ENCODE measurements at regions not wholly inside any gene's neighbourhood (a gene's known extent, or its start where the extent isn't known, plus 50 kb on each side); places are given as distances from the start of the nearest gene placed in this dataset.

DNA sequence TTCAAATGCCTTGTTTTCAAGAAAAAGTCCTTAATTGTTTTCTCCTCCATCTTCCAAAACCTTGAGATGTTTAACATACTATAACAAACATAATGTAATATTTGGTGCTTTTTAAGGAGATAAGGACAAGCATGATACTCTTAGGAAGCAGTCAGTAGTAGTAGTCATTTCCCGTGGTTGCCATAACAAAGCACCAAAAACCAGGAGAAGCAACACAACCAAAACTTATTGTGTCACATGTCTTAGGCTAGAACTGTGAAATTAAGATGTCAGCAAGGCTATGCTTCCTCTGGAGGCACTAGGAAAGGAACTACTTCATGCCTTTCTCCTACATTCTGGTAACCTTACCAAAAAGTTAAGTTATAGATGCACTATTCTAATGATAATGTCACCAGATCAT lies 106.8 kb downstream of the MBL2 start:
- no peak overlapping the region for H3T11ph ChIP-seq (ENCODE audit: low read length)

More for the DNA sequence above, 106.8 kb downstream of the MBL2 start:
- DNase-seq = no peak
- H3K36me3 Mint-ChIP-seq (ENCODE audit: insufficient read depth in 1 of 3, low read depth in 3 of 3) = peaks cover 5 to 9% (median 6%) of the 10 kb centered on the region in 3 experiments; a peak in 5 of 7 replicates
- Histone ChIP-seq H3K23ac (ENCODE audit: insufficient read length, low read depth, low read length) (no peak overlapping the region), H2BK5ac (ENCODE audit: insufficient read length, low read length) (no peak overlapping the region), H2AK5ac (ENCODE audit: insufficient read length, low read length) (no peak overlapping the region), H3K18ac (ENCODE audit: insufficient read length, low read depth, low read length) (no peak overlapping the region), H3K9ac (ENCODE audit: extremely low read depth, insufficient read length, low read length) (no peak overlapping the region), H3K14ac (ENCODE audit: insufficient read depth, low read length) (no peak overlapping the region), H3K4me2 (ENCODE audit: insufficient read depth, insufficient read length, low read length) (no peak overlapping the region), H4K91ac (ENCODE audit: insufficient read length, low read depth, low read length) (no peak overlapping the region), H2AFZ (ENCODE audit: low read length) (no peak overlapping the region), H2BK120ac (ENCODE audit: low read depth, low read length, poor library complexity, severe bottlenecking) (no peak overlapping the region), H4K8ac (replicated peaks; ENCODE audit: insufficient read length, low read depth, low read length) (no peak overlapping the region), H3K4me1 (ENCODE audit: insufficient read depth, low read length) (no peaks in the 10 kb centered on the region), H3K79me2 (ENCODE audit: insufficient read depth, low read length) (no peaks in the 10 kb centered on the region), H4K5ac (ENCODE audit: insufficient read length, low read depth, low read length) (no peak overlapping the region), H3K9me3 (ENCODE audit: control insufficient read depth, low read depth, low read length) (peaks cover 5% of the 10 kb centered on the region), H3K27me3 (ENCODE audit: insufficient read depth, low read length) (no peaks in the 10 kb centered on the region), H3K56ac (ENCODE audit: insufficient read length, low read depth, low read length) (no peak overlapping the region), H4K20me1 (ENCODE audit: control insufficient read depth, insufficient read depth, insufficient read length) (no peaks in the 10 kb centered on the region), H3K4ac (ENCODE audit: low read depth, low read length) (no peak overlapping the region), H2BK20ac (ENCODE audit: low read depth, low read length, poor library complexity, severe bottlenecking) (no peak overlapping the region), H3K23me2 (ENCODE audit: insufficient read length, low read depth, low read length, poor library complexity, severe bottlenecking) (no peaks in the 10 kb centered on the region), H2BK15ac (ENCODE audit: low read depth, low read length) (no peak overlapping the region), H2BK12ac (ENCODE audit: insufficient read length, low read depth, low read length) (no peak overlapping the region), H3K27ac (ENCODE audit: insufficient read length, low read depth, low read length) (no peak overlapping the region), H3K79me1 (ENCODE audit: insufficient read depth, low read depth, low read length, poor library complexity, severe bottlenecking) (no peaks in the 10 kb centered on the region)
- H3K4me3 Mint-ChIP-seq = no peak overlapping the region
- TF ChIP-seq, protein P1, sequence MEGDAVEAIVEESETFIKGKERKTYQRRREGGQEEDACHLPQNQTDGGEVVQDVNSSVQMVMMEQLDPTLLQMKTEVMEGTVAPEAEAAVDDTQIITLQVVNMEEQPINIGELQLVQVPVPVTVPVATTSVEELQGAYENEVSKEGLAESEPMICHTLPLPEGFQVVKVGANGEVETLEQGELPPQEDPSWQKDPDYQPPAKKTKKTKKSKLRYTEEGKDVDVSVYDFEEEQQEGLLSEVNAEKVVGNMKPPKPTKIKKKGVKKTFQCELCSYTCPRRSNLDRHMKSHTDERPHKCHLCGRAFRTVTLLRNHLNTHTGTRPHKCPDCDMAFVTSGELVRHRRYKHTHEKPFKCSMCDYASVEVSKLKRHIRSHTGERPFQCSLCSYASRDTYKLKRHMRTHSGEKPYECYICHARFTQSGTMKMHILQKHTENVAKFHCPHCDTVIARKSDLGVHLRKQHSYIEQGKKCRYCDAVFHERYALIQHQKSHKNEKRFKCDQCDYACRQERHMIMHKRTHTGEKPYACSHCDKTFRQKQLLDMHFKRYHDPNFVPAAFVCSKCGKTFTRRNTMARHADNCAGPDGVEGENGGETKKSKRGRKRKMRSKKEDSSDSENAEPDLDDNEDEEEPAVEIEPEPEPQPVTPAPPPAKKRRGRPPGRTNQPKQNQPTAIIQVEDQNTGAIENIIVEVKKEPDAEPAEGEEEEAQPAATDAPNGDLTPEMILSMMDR (conservative IDR thresholded peaks at IDR 0.05) = no peak
- no CpG with 5 or more reads among the region's 1 CpG for WGBS (ENCODE audit: extremely low coverage, insufficient read length, low lambda C conversion rate)
- no peaks in the 10 kb centered on the region for H3K27me3 Mint-ChIP-seq (ENCODE audit: low read depth)
- peaks cover 9 to 13% of the 10 kb centered on the region in 2 experiments; a peak in 4 of 5 replicates for H3K9me3 Mint-ChIP-seq
- no peak overlapping the region for H3K27ac Mint-ChIP-seq
- peaks cover 12 to 15% of the 10 kb centered on the region in 2 experiments for H3K4me1 Mint-ChIP-seq
